ENCODE measurements at regions not wholly inside any gene's neighbourhood (a gene's known extent, or its start where the extent isn't known, plus 50 kb on each side); places are given as distances from the start of the nearest gene placed in this dataset.

- no peak overlapping the region for H3K9ac ChIP-seq (ENCODE audit: extremely low read depth, low read length, poor library complexity, severe bottlenecking)
- WGBS, 2 experiments (ENCODE audit: insufficient coverage in 1 of 2, insufficient read length in 1 of 2): 90 to 98% methylated on average over 2 of the region's 2 CpGs
- Mint-ChIP-seq H3K36me3 (ENCODE audit: low read depth) (no peaks in the 10 kb centered on the region), H3K27me3 (ENCODE audit: insufficient read depth) (peaks cover 3% of the 10 kb centered on the region), H3K4me1 (no peaks in the 10 kb centered on the region), H3K4me3 (no peak overlapping the region), H3K9me3 (peaks cover 16% of the 10 kb centered on the region), H3K27ac (no peak overlapping the region)
- peaks cover 9% of the 10 kb centered on the region for H3K9me3 ChIP-seq (ENCODE audit: control insufficient read depth, low read length)
- H3K27ac ChIP-seq (ENCODE audit: low read depth, low read length): no peak overlapping the region
- TF ChIP-seq CTCF (conservative IDR thresholded peaks at IDR 0.05): no peak
- no peaks in the 10 kb centered on the region for H3K4me1 ChIP-seq (ENCODE audit: control insufficient read depth, insufficient read depth, low read length)
- H3K27me3 ChIP-seq (ENCODE audit: control insufficient read depth, insufficient read depth, low read length, poor library complexity, severe bottlenecking): no peaks in the 10 kb centered on the region
- DNase-seq: no peak
- no peaks in the 10 kb centered on the region for H3K36me3 ChIP-seq (ENCODE audit: control insufficient read depth, insufficient read depth, low read length)
- H3K4me3 ChIP-seq (ENCODE audit: low read length): no peak overlapping the region
Measured at GRCh38 chr4:38430841-38431240, 233.2 kb upstream of the KLF3 start.

GRCh38 chr4:38442073-38442788, 221.8 kb upstream of the KLF3 start:
- no peaks in the 10 kb centered on the region for H3K36me3 ChIP-seq (ENCODE audit: control insufficient read depth, insufficient read depth, low read length)
- H3K9me3 ChIP-seq (ENCODE audit: control insufficient read depth, low read length): peaks cover 9% of the 10 kb centered on the region
- no peak for TF ChIP-seq CTCF (conservative IDR thresholded peaks at IDR 0.05)
- H3K4me3 ChIP-seq (ENCODE audit: low read length): no peak overlapping the region
- no peak overlapping the region for H3K27ac ChIP-seq (ENCODE audit: low read depth, low read length)
- Mint-ChIP-seq H3K36me3 (ENCODE audit: low read depth) (no peaks in the 10 kb centered on the region), H3K4me1 (no peaks in the 10 kb centered on the region), H3K4me3 (no peak overlapping the region), H3K27ac (no peak overlapping the region), H3K9me3 (peaks cover 34% of the 10 kb centered on the region), H3K27me3 (ENCODE audit: insufficient read depth) (no peaks in the 10 kb centered on the region)
- no peaks in the 10 kb centered on the region for H3K4me1 ChIP-seq (ENCODE audit: control insufficient read depth, insufficient read depth, low read length)
- 91 to 93% methylated on average over 2 to 4 of the region's 5 CpGs for WGBS, 2 experiments (ENCODE audit: insufficient coverage in 1 of 2, insufficient read length in 1 of 2)
- H3K27me3 ChIP-seq (ENCODE audit: control insufficient read depth, insufficient read depth, low read length, poor library complexity, severe bottlenecking): no peaks in the 10 kb centered on the region
- DNase-seq: no peak
- H3K9ac ChIP-seq (ENCODE audit: extremely low read depth, low read length, poor library complexity, severe bottlenecking): no peak overlapping the region

- Mint-ChIP-seq H3K4me3 (no peak overlapping the region), H3K4me1 (no peaks in the 10 kb centered on the region), H3K9me3 (peaks cover 29% of the 10 kb centered on the region), H3K27me3 (ENCODE audit: insufficient read depth) (no peaks in the 10 kb centered on the region), H3K36me3 (ENCODE audit: low read depth) (no peaks in the 10 kb centered on the region), H3K27ac (no peak overlapping the region)
- TF ChIP-seq CTCF (conservative IDR thresholded peaks at IDR 0.05): peak; percentile 66
- peak; percentile 73 for DNase-seq
- no peaks in the 10 kb centered on the region for H3K36me3 ChIP-seq (ENCODE audit: control insufficient read depth, insufficient read depth, low read length)
- no peak overlapping the region for H3K9ac ChIP-seq (ENCODE audit: extremely low read depth, low read length, poor library complexity, severe bottlenecking)
- peaks cover 4% of the 10 kb centered on the region for H3K9me3 ChIP-seq (ENCODE audit: control insufficient read depth, low read length)
- no peak overlapping the region for H3K4me3 ChIP-seq (ENCODE audit: low read length)
- 86% methylated on average over 7 of the region's 7 CpGs; no CpG with 5 or more reads in 1 of the 2 experiments for WGBS, 2 experiments (ENCODE audit: insufficient coverage in 1 of 2, insufficient read length in 1 of 2)
- no peaks in the 10 kb centered on the region for H3K27me3 ChIP-seq (ENCODE audit: control insufficient read depth, insufficient read depth, low read length, poor library complexity, severe bottlenecking)
- no peaks in the 10 kb centered on the region for H3K4me1 ChIP-seq (ENCODE audit: control insufficient read depth, insufficient read depth, low read length)
- no peak overlapping the region for H3K27ac ChIP-seq (ENCODE audit: low read depth, low read length)
Measured at GRCh38 chr4:38449506-38450174, 214.4 kb upstream of the KLF3 start.

Data from endodermal cell (in vitro differentiated cells).